Kasumi-1 (cell line): ENCODE measurements at regions not wholly inside any gene's neighbourhood (a gene's known extent, or its start where the extent isn't known, plus 50 kb on each side); places are given as distances from the start of the nearest gene placed in this dataset.
A peak's percentile ranks its signal among the peaks of the same experiment; 100 is the strongest.

Experiments
- DNase-seq, 2 experiments: peaks; one replicate each; lab custom pipeline; 2025; lab: John Stamatoyannopoulos, UW

- peak; percentile 37 to 47 for DNase-seq
Measured at GRCh38 chr5:23084815-23085214, 231.7 kb upstream of the CDH12 start.

- no peak for DNase-seq
Measured at GRCh38 chr5:23072179-23072578, 219.0 kb upstream of the CDH12 start.

DNA sequence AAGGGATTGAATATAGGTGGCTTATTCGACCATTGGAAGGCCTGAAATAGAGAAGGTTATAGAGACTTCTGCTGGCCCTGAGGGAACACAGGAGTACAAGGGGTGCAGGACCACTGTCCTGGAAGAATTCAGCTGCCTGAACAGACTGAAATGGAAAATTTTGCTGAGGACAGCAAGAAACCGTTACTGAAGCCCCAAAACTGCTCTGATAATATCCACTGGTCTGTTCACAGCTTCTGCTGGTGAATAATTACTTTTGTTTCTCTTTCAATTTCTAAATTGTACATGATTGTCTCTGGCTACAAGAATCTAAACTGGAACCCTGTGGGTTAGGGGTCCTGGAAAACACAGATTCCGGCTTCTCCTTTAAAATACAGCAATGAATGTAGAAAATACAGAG, 218.5 kb upstream of the CDH12 start:
- no peak for DNase-seq

GRCh38 chr5:23064710-23065109, 211.6 kb upstream of the CDH12 start:
- no peak for DNase-seq

GRCh38 chr5:23053846-23054245, 200.7 kb upstream of the CDH12 start:
- DNase-seq = no peak

GRCh38 chr5:23042226-23042625, 189.1 kb upstream of the CDH12 start:
- DNase-seq = no peak

DNA sequence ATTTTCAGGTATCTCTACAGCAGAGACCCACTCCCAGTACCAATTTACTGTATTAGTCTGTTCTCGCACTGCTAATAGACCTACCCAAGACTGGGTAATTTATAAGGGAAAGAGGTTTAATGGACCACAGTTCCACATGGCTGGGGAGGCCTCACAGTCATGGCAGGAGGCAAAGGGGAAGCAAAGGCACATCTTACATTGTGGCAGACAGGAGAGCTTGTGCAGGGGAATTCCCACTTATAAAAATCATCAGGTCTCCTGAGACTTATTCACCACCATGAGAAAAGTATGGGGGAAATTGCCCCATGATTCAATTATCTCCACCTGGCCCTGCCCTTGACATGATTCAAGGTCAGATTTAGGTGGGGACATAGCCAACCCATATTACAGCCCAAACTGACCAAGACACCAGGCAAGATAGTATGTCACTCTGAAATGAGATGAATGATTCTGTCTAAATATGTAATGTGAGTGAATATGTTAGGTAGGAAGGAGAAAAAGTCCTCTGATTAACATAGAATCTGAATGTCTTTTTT, 182.5 kb upstream of the CDH12 start:
- no peak for DNase-seq

DNA sequence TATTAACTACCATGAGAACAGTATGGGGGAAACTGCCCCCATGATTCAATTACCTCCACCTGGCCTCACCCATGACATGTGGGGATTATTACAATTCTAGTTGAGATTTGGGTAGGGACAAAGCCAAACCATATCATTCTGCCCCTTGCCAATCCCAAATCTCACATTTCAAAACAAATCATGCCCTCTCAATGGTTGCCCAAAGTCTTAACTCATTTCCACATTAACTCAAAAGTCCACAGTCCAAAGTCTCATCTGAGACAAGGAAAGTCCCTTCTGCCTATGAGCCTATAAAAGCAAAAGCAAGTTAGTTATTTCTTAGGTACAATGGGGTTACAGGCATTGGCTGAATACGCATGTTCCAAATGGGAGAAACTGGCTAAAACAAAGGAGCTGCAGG, 180.7 kb upstream of the CDH12 start:
- DNase-seq = no peak

DNA sequence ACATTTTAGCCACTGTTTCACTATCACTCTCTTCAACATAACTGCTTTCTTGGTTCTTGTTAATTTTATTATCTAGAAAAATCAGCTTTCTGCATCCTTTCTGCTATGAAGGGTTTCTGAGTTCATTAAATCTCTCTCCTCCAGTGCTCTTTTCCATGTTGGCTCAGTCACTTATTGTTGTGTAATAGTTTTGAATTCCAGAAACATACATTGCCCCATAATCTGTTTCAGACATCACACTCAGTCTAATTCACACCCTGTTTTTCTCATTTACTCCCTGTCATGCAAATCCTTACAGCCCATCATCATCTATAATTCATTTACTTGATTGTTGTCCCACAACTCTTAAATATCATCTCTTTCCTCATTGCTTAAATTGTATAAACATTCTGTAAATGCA, 176.1 kb upstream of the CDH12 start:
- no peak for DNase-seq

DNA sequence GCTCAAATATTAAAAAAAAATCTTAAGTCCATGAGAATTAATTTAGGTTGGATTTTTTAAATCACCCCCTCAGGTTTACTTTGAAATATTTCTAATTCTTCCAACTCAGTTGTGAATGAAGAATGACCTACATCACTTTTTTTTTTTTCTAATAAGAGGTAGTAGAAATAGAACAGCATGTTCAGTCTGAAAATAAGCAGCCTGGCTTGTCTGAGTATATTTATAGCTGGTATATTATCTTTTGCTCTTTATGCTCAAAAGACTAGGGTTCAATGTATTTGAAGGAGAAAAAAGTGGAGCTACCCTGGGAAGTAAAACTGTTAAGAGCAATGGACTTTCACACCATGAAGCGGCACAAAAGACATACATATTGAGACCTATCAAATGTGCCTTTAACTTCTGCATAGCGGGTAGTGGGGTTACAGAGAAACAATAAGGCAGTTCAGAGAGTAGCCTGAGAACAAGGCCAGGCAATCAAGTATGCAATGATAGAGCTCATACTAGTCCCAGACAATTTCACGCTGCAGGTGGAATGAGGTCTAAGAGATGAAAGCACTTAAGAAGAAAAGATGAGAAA, 175.4 kb upstream of the CDH12 start:
- no peak for DNase-seq

GRCh38 chr5:23027830-23028229, 174.7 kb upstream of the CDH12 start:
- no peak for DNase-seq

DNA sequence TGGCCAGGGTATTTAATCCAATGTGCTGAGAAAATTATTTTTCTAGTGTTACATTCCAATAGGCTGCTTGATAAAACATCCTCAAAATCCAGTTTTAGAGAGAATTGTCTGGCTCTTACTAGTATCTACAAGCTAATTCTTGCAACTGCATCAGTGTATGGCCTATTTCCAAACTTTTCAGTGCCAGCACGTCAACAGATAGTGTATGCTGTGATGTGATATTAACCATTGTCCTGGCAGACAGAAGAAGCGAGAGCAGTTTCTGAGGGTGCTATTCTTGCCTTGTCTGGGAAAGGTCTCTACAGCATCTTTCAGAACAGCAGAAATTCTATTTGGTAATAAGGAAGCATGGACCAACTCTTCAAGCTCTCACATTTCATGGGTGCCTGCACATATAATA, 174.2 kb upstream of the CDH12 start:
- no peak for DNase-seq

GRCh38 chr5:23026252-23027170, 173.4 kb upstream of the CDH12 start:
- no peak for DNase-seq

DNA sequence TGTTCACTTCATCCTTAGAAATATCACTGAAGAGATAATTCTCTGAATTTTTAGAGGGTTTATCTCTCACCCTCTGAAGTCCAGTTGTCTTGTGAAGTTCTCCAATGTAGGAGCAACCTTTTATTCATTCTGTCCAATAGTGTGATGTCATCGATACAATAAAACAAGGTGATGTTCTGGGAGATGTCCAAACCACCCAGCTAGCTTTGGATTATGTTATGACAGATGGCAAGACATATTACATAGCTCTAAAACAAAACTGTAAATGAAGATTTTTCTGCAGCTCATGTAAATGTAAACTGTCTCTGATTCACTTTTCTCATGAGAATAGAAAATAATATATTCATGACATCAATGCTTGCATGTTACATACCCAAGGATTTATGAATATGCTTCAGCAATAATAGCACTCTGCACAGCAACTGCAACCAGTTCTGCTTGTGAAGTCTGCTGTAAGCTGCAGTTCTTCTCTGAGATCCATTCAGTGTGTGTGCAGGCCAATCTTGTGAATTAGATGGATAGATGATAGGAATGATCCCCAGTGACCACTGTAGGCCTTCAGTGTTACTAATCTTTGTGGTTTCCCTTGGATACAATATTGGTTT, 172.6 kb upstream of the CDH12 start:
- no peak for DNase-seq

GRCh38 chr5:23024470-23024869, 171.3 kb upstream of the CDH12 start:
- no peak for DNase-seq

- no peak for DNase-seq
Measured at GRCh38 chr5:23014825-23015224, 161.7 kb upstream of the CDH12 start.

GRCh38 chr5:23014266-23014665, 161.1 kb upstream of the CDH12 start:
- DNase-seq = no peak

GRCh38 chr5:23013395-23013998, 160.4 kb upstream of the CDH12 start:
- no peak for DNase-seq

DNA sequence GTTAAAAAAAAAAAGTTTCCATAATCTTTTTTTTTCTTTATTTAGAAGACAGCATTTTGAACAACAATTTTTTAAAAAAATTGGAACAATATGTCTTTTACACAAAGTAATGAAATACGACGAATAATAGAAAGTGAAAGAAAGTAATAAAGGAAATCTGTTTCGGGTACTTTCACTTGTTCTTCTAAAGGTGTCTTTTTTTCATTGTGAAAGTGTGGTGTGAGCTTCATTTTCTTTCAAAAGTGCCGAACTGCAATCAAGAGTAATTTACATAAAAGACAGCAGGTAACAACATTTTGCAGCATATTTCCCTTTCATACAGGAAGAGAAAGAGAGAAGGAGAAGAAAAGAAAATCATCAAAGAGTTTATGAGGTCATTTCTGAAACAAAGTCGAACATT, 159.7 kb upstream of the CDH12 start:
- DNase-seq = no peak

DNA sequence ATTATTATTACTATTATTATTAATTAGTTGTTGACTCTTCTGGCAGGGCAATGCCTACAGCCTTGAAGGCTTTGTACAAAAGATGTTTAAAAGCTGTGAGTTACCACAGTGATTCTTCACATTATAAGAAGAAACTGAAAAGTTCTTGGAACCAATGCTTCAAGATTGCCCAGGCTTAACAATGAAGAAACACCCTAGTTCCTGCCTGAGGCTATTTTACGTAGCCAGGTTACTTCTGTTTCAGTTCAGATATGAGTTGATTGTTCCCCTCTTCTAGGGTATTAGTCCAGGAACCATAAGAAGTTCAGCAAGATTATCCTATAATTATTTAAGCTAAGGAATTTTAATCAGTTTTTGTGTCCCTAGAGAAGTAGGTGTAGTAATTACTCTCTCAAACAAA, 154.6 kb upstream of the CDH12 start:
- DNase-seq = no peak

DNA sequence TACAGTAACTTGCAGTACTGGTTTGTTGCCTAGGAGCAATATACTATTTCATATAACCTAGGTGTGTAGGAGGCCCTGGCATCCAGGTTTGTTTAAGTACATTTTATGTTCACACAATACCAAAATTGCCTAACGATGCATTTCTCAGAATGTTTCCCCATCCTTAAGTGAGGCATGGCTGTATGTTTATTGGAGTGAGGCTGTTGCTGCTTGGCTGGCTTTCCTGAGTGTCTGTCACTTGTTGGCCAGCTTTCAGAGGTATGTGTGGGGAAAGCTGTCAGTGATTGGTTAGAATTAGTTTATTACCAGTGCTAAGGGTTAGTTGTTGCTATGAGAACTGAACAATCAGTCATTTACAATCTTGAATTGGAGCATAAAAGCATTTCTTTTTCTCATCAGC, 154.1 kb upstream of the CDH12 start:
- no peak for DNase-seq

GRCh38 chr5:23001120-23001519, 148.0 kb upstream of the CDH12 start:
- DNase-seq = no peak

- DNase-seq = no peak
Measured at GRCh38 chr5:22998774-22999173, 145.6 kb upstream of the CDH12 start.
